HG03175 (cell line): ENCODE measurements at regions not wholly inside any gene's neighbourhood (a gene's known extent, or its start where the extent isn't known, plus 50 kb on each side); places are given as distances from the start of the nearest gene placed in this dataset.

Experiments used
- ATAC-seq: cut with Tn5 transposase; IDR thresholded peaks from one replicate; pipeline ENCODE4 v1.9.1; 2021; ENCODE audit warnings: mild to moderate bottlenecking, moderate library complexity; ENCODE audit not compliant: unreplicated experiment

DNA sequence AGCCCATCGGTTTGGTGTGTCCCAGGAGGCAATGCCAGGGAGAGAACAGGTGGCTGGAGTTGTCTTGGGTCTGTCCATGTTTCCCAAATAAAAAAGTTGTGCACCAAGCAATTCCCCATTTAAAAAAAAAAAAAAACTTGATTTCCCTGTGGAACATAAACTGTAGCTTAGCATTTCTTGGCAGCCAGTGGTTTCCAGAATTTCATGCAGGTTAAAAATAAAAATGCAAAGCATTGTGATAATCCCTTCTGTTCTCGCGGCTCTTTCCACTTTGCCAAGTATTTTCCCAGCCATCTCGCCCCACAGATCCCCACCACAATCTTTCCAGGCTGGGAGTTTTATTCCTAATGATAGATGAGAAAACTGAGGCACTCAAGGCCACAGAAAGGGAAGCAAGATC lies 51.4 kb upstream of the MSX1 start:
- no peak for ATAC-seq

DNA sequence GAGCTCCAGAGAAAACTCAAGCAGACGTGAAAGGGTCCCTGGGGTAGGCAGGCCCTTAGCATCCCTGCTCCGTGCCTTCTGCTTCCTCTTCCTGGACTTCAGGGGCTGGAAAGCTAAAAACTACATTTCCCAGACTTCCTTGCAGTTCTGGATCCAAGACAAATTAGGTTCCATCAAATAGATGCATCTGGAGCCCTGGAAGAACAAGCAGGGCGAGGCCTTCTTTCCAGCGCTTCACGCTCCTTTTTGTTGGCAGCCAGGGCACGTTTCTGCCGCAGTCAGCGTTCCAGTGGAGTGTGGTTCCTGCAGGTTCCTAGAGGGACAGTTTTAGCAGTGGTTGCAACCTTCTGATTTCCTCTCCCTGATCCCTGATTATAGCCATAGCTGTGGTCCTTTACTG lies 53.6 kb upstream of the MSX1 start:
- ATAC-seq = no peak

DNA sequence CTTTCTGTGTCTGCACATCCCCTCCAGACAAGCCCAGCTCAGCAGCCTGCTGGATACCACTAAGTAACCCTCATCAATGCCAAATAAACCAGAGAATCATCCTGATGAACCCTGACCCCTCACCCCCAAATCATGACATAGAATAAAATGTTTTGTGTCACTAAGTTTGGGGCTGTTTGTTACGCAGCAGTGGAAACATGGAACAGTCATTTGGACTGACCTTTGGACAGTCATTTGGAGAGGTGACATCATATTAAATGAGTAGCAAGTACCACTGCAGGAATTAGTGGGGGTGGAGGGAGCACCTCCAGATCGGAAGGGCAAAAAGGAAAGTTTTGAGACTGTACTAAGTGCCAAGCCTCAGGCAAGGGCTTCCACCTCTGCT lies 55.6 kb upstream of the MSX1 start:
- ATAC-seq = no peak

DNA sequence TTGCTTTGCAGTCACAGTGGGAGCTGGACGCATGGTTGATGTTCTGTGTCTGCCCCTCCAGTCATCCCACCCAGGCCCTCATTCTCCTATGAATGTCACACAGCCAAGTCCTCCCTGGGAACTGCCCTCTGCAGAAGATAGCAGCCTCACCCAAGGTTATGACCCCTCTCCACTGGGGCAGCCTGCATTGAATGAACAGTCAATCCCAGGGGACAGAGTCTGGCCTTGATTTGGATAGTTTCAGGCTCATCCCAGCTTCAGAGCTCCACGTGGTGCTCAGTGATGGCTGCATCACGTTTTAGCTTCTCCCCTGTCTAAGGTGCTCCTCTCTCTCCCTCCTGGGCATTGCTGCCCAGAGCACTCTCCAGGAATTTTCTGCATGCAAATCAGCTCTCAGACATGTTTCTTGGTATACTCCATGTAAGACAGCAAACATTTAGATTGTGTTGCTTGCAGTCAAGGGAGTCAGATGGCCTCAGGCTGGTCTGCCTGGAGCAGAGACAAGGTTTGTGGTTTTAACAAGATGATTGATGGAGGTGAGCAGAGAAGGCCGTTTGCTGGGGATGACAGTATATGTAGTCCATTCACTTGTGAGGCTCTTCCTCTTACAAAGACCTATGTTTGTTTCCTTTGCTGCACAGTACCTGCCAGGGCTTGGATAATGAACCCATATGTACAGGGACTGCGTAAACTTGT lies 56.1 kb upstream of the MSX1 start:
- no peak for ATAC-seq

DNA sequence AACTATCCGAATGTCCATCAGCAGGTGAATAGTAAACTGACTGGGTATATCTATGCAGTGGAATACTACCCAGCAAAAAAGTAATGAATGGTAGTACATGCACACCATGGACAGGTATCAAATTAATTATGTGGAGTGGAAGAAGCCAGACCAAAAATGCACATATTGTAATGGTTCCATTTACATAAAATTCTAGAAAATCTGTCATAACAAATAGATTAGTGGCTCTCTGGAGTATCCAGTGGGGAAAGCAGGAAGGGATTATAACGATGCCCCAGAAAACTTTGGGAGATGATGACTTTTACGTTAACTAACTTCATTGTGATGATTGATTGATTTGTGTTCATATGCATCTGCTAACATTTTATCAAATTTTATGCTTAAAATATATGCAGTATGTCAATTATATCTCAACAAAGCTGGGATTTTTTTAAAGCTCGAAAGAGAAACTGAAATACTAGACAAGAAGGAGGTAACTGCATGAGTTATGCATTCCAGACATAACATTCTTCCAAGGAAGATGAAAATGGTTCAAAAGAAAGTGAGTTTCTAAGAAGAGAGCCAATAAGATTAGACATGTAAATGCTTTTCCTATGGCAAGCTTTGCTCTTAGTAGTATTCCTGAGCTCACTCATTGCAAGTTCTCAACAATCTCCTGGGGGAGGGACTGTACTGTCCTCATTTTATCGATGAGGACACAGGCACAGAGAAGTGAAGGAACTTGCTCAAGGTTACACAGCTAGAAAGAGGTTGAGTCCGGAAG lies 58.6 kb upstream of the MSX1 start:
- ATAC-seq = no peak

DNA sequence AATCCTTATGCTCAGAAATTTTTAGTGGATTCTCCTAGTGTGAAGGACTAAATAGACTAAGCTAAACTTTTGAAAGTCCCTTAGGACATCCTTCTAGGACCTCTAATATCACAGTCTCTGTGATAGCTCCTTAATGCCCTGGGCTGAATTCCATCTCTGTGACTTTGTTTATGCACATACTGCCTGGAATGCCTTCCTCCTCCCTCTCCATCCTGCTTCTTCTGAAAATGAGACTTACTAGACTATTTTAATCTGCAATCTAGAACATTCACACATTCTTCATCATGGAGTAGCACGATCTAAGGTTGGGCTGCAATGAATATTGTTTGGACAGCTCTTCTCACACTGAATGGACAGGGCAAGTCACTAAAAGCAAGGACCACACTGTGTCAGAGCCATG lies 65.0 kb upstream of the MSX1 start:
- no peak for ATAC-seq

DNA sequence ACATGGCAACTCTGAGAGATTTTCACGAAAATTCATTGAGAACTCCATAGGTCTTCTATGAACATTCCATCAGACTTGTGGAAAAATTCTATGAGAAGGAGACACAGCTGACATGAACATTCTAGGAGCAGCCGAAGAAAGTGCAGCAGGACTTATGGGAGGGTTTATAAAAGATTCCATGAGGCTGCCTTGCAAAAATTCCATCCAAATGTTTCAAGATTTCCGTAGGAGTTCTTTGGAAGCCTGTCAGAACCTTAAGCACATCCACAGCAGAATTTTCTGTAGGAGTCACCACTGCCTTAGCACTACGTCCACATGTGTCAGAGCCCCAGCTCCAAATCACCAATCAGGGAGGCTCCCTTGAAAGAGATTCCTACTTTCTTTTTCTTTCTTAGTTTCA lies 67.0 kb upstream of the MSX1 start:
- ATAC-seq = no peak

DNA sequence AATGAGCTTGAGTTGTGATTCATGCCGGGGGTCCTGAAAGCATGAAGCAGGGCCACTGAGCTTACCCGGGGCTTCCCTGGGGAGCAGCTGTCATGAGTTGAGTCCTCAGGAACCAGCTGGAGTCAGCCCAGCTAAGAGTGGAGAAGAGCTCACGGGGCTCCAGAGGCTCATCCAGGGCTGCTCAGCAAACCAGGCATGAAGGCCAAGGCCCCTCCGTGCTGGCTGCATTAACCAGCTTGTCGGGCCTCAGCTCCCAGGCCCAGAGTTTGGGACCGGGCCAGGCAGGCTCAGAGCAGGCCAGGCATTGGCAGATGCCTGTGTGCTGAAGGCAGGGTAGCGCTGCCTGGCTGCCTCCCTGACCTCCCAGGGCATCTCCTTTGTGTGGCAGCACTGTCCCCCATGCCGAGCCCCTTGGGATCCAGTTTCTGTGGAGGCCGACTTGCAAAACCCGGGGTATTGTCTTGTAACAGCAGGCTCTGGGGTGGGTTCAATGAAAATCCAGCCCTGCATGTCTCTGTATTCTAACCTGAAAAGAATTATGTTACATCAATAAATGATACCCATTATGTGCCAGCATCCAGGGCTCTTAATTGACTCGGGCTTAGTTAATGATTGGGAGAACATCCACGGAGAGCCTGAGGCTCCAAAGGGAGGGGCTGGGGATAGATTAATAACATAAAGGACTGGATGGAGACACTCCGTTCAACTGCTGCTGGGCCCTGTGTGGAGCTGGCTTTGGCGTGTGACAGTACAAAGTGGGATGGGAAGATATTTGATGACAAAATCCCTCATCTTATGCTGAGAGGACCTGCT lies 68.0 kb upstream of the MSX1 start:
- no peak for ATAC-seq

DNA sequence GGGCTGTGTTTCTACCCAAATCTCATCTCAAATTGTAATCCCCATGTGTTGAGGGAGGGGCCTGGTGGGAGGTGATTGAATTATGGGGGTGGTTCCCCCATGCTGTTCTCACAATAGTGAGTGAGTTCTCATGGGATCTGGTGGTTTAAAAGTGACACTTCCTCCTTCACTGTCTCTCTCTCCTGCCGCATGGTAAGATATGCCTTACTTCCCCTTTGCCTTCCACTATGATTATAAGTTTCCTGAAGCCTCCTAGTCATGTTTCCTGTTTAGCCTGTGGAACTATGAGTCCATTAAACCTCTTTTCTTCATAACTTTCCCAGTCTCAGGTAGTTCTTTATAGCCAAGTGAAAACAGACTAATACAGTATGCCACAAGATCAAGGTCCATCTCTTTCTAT lies 70.0 kb upstream of the MSX1 start:
- no peak for ATAC-seq

DNA sequence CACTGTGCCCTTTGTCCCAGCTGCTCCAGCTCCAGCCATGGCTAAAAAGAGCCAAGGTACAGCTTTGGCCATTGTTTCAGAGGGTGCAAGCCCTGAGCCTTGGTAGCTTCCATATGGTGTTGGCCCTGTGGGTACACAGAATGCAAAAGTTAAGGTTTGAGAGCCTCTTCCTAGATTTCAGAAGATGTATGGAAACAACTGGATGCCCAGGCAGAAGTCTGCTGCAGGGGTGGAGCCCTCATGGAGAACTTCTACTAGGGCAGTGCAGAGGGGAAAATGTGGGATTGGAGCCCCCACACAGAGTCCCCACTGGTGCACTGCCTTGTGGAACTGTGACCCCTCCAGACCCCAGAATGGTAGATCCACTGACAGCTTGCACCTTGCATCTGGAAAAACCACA lies 70.9 kb upstream of the MSX1 start:
- no peak for ATAC-seq

DNA sequence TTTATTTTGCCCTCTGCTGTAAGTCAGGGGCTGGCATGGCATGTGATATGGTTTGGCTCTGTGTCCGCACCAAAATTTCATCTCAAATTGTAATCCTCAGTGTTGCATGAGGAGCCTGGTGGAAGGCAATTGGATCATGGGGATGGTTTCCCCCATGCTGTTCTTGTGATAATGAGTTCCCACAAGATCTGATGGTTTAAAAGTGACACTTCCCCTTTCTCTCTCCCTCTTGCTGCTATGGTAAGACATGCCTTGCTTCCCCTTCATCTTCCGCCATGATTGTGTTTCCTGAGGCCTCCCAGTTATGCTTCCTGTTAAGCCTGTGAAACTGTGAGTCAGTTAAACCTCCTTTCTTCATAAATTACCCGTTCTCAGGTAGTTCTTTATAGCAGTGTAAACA lies 72.0 kb upstream of the MSX1 start:
- ATAC-seq = no peak

DNA sequence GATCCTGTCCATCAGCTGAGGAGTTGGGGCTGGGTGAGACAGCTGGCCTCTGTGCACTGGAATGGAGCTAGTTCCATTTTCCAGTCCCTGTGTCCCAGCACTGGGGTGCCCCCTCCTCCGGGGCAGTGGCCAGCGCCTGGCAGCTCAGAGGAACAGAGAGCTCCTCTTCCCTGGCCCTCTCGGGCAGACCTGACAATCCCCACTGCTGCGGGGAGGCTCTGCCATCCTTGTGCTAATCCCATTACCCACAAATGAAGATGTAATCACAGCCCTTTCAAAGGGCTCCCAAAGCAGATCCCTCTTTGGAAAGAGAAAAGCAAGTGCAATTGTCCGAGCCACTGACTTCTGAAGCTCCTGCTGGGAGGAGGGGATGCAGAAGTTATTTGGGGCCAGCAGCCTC lies 75.1 kb upstream of the MSX1 start:
- ATAC-seq = no peak

DNA sequence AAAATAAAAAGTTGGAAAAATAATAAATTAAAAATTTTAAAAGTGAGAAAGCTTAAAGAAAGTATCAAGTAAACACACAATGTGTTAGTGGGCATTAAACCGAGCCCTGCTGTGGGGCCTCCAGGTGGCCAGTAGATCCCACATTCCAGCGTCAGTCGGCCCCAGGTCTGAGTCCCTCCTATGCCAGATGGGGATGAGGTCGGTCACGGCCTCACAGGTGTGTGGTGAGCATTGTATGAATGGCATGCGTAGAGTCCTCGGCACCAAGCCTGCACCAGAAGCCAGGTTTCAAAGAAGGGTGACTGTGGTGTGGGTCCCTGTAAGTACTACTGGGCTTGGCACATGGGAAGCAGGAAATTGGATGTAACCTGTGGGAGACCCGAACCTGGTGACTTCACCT lies 75.6 kb upstream of the MSX1 start:
- no peak for ATAC-seq

DNA sequence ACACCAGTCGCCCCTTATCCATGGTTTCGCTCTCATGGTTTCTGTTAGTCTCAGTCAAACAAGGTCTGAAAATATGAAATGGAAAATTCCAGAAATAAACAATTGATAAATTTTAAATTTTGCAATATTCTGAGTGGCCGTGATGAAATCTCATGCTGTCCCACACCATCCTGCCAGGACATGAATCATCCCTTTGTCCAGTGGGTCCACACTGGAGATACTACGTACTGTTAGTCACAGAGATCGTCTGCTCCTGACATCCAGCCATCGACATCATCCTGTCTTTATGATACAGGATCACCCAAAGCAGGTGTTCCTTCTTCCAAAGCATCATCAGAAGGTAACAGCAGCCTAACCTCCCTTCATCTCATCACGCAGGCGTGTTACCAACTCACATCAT lies 76.5 kb upstream of the MSX1 start:
- no peak for ATAC-seq

DNA sequence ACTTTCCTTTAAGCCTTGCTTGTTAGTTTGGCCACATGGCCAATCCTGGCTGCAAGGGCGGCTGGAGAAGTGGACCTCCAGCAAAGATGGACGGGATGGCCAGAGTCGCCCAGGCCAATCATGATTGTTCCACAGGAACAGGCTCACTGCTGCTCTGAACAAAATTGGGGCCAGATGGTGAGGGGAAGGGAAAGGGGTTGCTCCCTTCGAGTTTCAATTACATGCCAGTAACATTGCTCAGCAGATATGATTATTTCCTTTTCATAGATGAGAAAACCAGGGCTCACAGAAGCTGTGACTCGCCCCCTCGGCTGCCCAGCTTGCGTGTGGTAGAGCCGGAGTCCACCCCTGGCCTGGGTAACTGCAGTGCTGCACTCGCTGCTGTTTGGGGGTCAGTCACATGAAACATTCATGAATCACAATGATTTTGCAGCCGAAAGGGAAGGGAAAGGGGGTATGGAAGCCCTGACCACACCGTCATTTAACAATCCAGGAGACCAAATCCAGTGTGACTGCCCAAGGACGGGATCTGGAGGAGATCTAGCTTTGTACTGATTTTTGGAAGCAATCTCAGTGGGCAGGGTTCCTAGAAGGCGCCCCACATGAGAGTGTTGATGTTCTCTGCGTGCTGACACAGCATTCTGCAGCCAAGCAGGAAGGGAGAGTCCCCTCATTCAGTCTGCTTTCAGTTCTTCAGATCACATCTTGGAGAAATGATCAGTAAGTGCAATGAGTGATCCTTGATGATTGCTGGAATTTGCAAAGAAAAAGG lies 77.3 kb upstream of the MSX1 start:
- ATAC-seq = no peak

DNA sequence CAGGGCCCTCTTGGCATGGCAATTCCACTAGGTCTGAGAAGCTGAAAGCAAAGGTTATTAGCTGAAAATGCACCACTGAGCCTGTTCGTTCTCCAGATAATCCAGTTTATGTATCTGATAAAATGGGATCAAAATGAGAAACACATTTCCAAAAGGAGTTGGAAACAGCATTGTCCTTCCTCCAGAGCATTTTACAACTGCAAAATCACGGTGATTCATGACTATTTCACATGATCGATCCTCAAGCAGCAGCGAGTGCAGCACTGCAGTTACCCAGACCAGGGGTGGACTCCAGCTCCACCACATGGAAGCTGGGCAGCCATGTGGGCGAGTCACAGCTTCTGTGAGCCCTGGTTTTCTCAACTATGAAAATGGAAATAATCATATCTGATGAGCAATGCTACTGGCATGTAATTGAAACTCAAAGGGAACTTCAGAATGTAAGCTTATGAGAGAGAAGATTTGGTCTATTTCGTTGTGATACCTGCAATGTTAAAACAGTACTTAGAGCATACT lies 78.7 kb upstream of the MSX1 start:
- no peak for ATAC-seq

DNA sequence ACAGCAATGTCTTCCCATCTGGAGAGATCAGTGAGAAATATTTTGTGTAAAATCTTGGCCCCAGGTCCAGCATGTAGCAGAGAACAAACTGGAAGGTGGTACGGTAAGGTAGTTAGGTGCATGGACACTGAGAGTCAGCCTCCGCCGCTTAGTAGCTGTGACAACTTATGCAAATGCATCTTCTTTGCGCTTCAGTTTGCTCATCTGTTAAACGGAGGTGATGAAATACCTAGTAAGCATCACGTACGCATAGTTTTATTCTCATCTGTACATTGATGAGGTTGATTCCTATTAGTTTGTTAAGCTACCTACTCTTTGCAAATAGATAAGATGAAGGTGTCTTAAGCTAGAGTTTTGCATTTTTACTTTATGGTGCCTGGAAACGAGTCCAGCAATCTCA lies 80.0 kb upstream of the MSX1 start:
- no peak for ATAC-seq

DNA sequence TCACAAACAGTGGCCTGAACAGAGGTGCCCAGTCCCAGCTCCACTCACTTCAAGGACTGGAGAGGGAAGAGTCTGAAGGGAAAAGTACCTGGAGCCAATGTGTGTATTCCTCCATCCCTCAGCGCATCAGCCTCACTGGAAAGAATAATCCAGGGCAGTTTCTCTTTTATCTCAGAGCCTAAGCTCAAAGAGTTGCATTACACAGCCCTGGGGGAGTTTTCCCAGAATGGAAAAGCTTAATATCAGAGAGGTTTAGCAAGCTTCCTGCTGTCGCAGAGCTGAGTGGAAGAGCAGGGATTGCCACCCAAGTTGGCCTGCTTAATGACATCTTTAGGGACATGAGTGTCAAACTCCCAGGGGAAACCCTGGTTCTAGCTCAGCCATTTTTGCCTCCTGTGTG lies 80.4 kb upstream of the MSX1 start:
- no peak for ATAC-seq

DNA sequence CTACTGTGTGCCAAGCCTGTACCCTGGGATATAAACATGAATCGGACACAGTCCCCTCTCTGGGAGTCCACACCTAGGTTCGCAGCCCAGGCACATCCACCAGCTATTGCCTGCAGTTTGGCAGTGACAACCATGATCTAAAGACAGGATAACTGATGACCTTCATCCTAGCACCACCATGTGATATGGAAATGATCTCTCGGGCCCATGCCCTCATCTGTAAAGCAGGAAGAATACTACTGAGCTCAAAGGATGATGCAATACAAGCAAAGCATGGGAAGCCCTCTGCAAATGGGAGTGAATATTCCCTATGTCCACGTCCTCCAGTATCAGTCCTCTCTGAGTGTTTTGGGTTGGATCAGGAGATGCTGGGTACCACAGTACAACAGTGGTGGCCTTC lies 80.9 kb upstream of the MSX1 start:
- ATAC-seq = no peak

DNA sequence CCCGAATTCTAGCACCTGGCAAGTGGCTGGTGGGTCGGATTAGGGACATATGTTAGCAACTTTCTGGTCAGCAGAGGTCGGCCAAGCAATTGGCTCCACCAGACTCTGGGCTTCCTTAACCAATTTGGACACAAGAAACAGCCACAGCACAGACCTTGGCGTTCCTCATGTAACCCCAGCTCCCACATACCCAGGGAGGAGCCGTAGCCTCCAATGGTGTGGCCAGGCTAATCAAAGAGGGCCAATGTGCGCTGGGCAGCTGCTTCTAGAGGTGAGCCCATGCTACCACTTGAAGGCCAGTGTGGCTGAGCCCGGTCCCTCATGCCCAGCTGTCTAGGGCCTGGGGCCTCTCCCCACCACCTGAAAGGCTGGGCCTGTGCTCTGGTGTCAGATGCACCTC lies 82.5 kb upstream of the MSX1 start:
- ATAC-seq = no peak

DNA sequence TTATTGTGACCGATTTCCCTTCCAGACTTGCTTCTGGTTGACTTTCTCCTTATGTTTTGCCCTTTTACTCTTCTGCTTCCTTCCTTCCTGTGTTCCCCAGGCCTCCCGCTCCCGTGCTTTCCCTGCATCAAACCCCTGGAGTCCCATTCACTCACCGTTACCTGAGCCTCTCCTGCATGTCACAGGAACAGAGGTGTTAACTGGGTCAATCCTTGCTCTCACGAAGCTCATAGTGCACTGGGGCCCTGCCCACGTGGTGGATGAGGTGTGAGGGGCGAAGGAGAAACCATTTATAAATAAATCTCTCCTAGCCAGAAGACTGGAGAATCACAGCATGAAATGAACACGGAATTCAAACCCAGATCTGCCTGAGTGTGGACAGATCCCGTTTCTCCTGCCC lies 83.1 kb upstream of the MSX1 start:
- no peak for ATAC-seq
